ENCODE measurements at regions not wholly inside any gene's neighbourhood (a gene's known extent, or its start where the extent isn't known, plus 50 kb on each side); places are given as distances from the start of the nearest gene placed in this dataset.

GRCh38 chr14:58730792-58731464, 93.2 kb downstream of the DACT1 start:
- Histone ChIP-seq H3K4me3 (ENCODE audit: low read length) (no peak overlapping the region), H2AFZ (ENCODE audit: low read depth, low read length) (no peak overlapping the region), H4K20me1 (ENCODE audit: insufficient read depth) (no peaks in the 10 kb centered on the region), H3K27ac (ENCODE audit: low read length) (no peak overlapping the region), H3F3A (ENCODE audit: insufficient read depth, low read length, poor library complexity, severe bottlenecking) (no peaks in the 10 kb centered on the region), H3K36me3 (ENCODE audit: insufficient read depth, low read length) (no peaks in the 10 kb centered on the region), H3K9me2 (ENCODE audit: insufficient read depth, low read length) (no peaks in the 10 kb centered on the region), H3K9me3 (ENCODE audit: low read length) (no peaks in the 10 kb centered on the region), H3K79me2 (replicated peaks; ENCODE audit: insufficient read depth, low read length) (no peaks in the 10 kb centered on the region), H3K4me2 (ENCODE audit: low read length) (no peak overlapping the region), H3K9ac (ENCODE audit: low read length) (no peak overlapping the region), H3K27me3 (ENCODE audit: insufficient read depth, low read depth, low read length) (no peaks in the 10 kb centered on the region)
- TF ChIP-seq REST (IDR thresholded peaks at IDR 0.05; ENCODE audit: borderline replicate concordance), result no peak
- no peak for TF ChIP-seq POLR2AphosphoS5 (IDR thresholded peaks at IDR 0.05)
- no peak for TF ChIP-seq TAF1 (IDR thresholded peaks at IDR 0.05; ENCODE audit: low read depth)
- no peak for TF ChIP-seq EZH2 (IDR thresholded peaks at IDR 0.05; ENCODE audit: borderline replicate concordance, insufficient read depth, low read length, poor library complexity, severe bottlenecking)
- no peak for TF ChIP-seq SMC3 (conservative IDR thresholded peaks at IDR 0.05; ENCODE audit: poor library complexity)
- TF ChIP-seq, protein P1, sequence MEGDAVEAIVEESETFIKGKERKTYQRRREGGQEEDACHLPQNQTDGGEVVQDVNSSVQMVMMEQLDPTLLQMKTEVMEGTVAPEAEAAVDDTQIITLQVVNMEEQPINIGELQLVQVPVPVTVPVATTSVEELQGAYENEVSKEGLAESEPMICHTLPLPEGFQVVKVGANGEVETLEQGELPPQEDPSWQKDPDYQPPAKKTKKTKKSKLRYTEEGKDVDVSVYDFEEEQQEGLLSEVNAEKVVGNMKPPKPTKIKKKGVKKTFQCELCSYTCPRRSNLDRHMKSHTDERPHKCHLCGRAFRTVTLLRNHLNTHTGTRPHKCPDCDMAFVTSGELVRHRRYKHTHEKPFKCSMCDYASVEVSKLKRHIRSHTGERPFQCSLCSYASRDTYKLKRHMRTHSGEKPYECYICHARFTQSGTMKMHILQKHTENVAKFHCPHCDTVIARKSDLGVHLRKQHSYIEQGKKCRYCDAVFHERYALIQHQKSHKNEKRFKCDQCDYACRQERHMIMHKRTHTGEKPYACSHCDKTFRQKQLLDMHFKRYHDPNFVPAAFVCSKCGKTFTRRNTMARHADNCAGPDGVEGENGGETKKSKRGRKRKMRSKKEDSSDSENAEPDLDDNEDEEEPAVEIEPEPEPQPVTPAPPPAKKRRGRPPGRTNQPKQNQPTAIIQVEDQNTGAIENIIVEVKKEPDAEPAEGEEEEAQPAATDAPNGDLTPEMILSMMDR (IDR thresholded peaks at IDR 0.05; ENCODE audit: poor library complexity, severe bottlenecking), result no peak
- no peak for TF ChIP-seq MXI1 (conservative IDR thresholded peaks at IDR 0.05; ENCODE audit: poor library complexity, severe bottlenecking)
- no peak for TF ChIP-seq RAD21 (conservative IDR thresholded peaks at IDR 0.05)
- TF ChIP-seq EP300 (conservative IDR thresholded peaks at IDR 0.05; ENCODE audit: poor library complexity, severe bottlenecking), result no peak

DNA sequence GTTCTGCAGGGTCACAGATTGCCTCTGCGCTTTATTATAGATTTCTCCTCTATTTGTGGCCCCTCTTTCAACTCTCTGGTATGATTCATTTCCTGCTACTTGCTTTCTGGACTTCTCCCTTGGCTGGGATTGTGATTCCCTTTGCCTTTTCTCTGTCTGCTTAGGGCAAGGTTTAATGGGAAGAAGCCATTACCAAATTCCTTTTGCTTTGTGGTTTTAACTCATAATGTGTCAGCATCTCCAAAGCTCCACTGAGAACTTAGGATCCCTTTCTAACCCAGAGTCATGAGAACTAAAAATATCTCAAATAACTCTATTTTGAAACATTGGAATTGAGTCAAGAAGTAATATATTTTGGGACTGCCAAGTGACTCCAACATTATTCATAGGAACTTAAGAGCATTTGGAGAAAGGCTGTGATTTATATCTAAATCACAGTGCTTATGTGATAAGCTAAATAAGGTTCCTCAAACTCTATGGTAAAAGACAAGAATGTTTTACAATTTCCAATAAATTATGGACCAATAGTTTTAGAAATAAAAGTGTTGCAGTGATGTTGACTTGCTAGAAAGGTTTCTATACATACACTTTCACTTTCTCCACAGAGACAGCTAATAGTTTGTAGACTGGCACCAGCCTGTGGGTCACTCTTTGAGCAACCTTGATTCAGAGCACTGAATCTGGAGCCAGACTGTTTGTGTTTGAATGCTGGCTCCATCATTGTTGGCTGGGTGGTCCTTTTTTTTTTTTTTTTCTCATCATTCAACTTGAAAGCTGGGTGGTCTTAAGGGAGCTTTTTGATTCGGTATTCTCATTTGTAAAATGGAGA, 93.9 kb downstream of the DACT1 start:
- Histone ChIP-seq H3K27me3 (ENCODE audit: insufficient read depth, low read depth, low read length) (no peaks in the 10 kb centered on the region), H4K20me1 (ENCODE audit: insufficient read depth) (no peaks in the 10 kb centered on the region), H3K9ac (ENCODE audit: low read length) (no peak overlapping the region), H3K27ac (ENCODE audit: low read length) (no peak overlapping the region), H3K79me2 (replicated peaks; ENCODE audit: insufficient read depth, low read length) (no peaks in the 10 kb centered on the region), H3K9me3 (ENCODE audit: low read length) (no peaks in the 10 kb centered on the region), H3K4me3 (ENCODE audit: low read length) (no peak overlapping the region), H2AFZ (ENCODE audit: low read depth, low read length) (no peak overlapping the region), H3F3A (ENCODE audit: insufficient read depth, low read length, poor library complexity, severe bottlenecking) (no peaks in the 10 kb centered on the region), H3K9me2 (ENCODE audit: insufficient read depth, low read length) (no peaks in the 10 kb centered on the region), H3K4me2 (ENCODE audit: low read length) (no peak overlapping the region), H3K36me3 (ENCODE audit: insufficient read depth, low read length) (no peaks in the 10 kb centered on the region)
- TF ChIP-seq POLR2AphosphoS5 (IDR thresholded peaks at IDR 0.05) (no peak), MXI1 (conservative IDR thresholded peaks at IDR 0.05; ENCODE audit: poor library complexity, severe bottlenecking) (no peak)
